Astrocyte (in vitro differentiated cells and primary cell): ENCODE measurements at regions not wholly inside any gene's neighbourhood (a gene's known extent, or its start where the extent isn't known, plus 50 kb on each side); places are given as distances from the start of the nearest gene placed in this dataset.

Experiments used
- DNase-seq: peaks from one replicate; pipeline ENCODE4 v3.0.0-alpha.2; 2010; ENCODE audit warnings: low read depth
- FAIRE-seq: peaks from 2 replicates; lab custom pipeline; 2011; peaks lifted over from hg19 to GRCh38; lab: Jason Lieb, UNC
- H2AFZ ChIP-seq: 2 replicates; pipeline ENCODE4 v1.6.0; 2012; ENCODE audit warnings: low read depth, low read length, inconsistent platforms
- H3K27ac ChIP-seq: 2 replicates; pipeline ENCODE4 v1.5.1; 2011; ENCODE audit warnings: low read depth, low read length, inconsistent platforms
- H3K27me3 ChIP-seq: 2 replicates; pipeline ENCODE4 v1.6.0; 2011; ENCODE audit warnings: low read length, inconsistent platforms; ENCODE audit not compliant: insufficient read depth
- H3K36me3 ChIP-seq: 2 replicates; pipeline ENCODE4 v1.5.1; 2011; ENCODE audit warnings: low read length, inconsistent platforms; ENCODE audit not compliant: insufficient read depth
- H3K4me1 ChIP-seq: 2 replicates; pipeline ENCODE4 v1.5.1; 2011; ENCODE audit warnings: low read length, inconsistent platforms; ENCODE audit not compliant: insufficient read depth
- H3K4me2 ChIP-seq: 2 replicates; pipeline ENCODE4 v1.6.0; 2012; ENCODE audit warnings: low read length, inconsistent platforms
- H3K4me3 ChIP-seq: 2 replicates; pipeline ENCODE4 v1.5.1; 2011; ENCODE audit warnings: low read depth, mild to moderate bottlenecking, low read length, inconsistent platforms; ENCODE audit not compliant: insufficient read depth
- H3K79me2 ChIP-seq: 2 replicates; pipeline ENCODE4 v1.6.0; 2012; ENCODE audit warnings: mild to moderate bottlenecking, low read length, inconsistent platforms; ENCODE audit not compliant: insufficient read depth
- H3K9ac ChIP-seq: 2 replicates; pipeline ENCODE4 v1.6.0; 2012; ENCODE audit warnings: mild to moderate bottlenecking, low read length, inconsistent platforms
- H3K9me3 ChIP-seq: 2 replicates; pipeline ENCODE4 v1.5.1; 2012; ENCODE audit warnings: low read depth, mild to moderate bottlenecking, low read length, inconsistent platforms; ENCODE audit not compliant: insufficient read depth
- H4K20me1 ChIP-seq: 2 replicates; pipeline ENCODE4 v1.6.0; 2012; ENCODE audit warnings: low read length, inconsistent platforms; ENCODE audit not compliant: insufficient read depth
- H3K27ac Mint-ChIP-seq: one replicate; pipeline ENCODE4 v1.8.0; 2021; ENCODE audit warnings: mild to moderate bottlenecking, mixed read lengths; ENCODE audit not compliant: unreplicated experiment
- H3K27me3 Mint-ChIP-seq: one replicate; pipeline ENCODE4 v1.8.0; 2021; ENCODE audit warnings: low read depth, mixed read lengths; ENCODE audit not compliant: unreplicated experiment
- H3K36me3 Mint-ChIP-seq: one replicate; pipeline ENCODE4 v1.8.0; 2021; ENCODE audit warnings: low read depth, mixed read lengths; ENCODE audit not compliant: unreplicated experiment
- H3K4me1 Mint-ChIP-seq: one replicate; pipeline ENCODE4 v1.8.0; 2021; ENCODE audit warnings: low read depth, mixed read lengths; ENCODE audit not compliant: unreplicated experiment
- H3K4me3 Mint-ChIP-seq: one replicate; pipeline ENCODE4 v1.8.0; 2021; ENCODE audit warnings: mild to moderate bottlenecking, moderate library complexity, mixed read lengths; ENCODE audit not compliant: unreplicated experiment
- H3K9me3 Mint-ChIP-seq: one replicate; pipeline ENCODE4 v1.8.0; 2021; ENCODE audit warnings: mild to moderate bottlenecking, mixed read lengths; ENCODE audit not compliant: unreplicated experiment
- CTCF ChIP-seq: IDR thresholded peaks from 2 replicates; pipeline ENCODE4 v1.5.1; 2011; ENCODE audit warnings: low read depth, mild to moderate bottlenecking, inconsistent platforms, low read length, moderate library complexity; ENCODE audit not compliant: insufficient read depth
- EZH2 ChIP-seq: IDR thresholded peaks from 2 replicates; pipeline ENCODE4 v1.6.1; 2012; ENCODE audit warnings: mild to moderate bottlenecking, low read length, inconsistent platforms; ENCODE audit not compliant: insufficient read depth

- no peaks in the 10 kb centered on the region for H3K4me1 ChIP-seq
- TF ChIP-seq EZH2 (no peak), CTCF (no peak)
Measured at GRCh38 chr14:36426836-36427235, 93.2 kb downstream of the NKX2-1 start.

GRCh38 chr14:36426113-36426512, 93.9 kb downstream of the NKX2-1 start:
- TF ChIP-seq EZH2 = no peak
- no peak for TF ChIP-seq CTCF
- no peaks in the 10 kb centered on the region for H4K20me1 ChIP-seq
- H3K4me1 Mint-ChIP-seq = peaks cover 6% of the 10 kb centered on the region
- no peaks in the 10 kb centered on the region for H3K27me3 ChIP-seq
- no peaks in the 10 kb centered on the region for H3K79me2 ChIP-seq
- H3K4me3 Mint-ChIP-seq = no peak overlapping the region
- peaks cover 2% of the 10 kb centered on the region for H3K27me3 Mint-ChIP-seq
- DNase-seq (no peak), FAIRE-seq (no peak)
- H3K9me3 Mint-ChIP-seq = no peaks in the 10 kb centered on the region
- no peak overlapping the region for H3K4me3 ChIP-seq
- H3K27ac Mint-ChIP-seq = no peak overlapping the region
- no peaks in the 10 kb centered on the region for H3K36me3 ChIP-seq
- no peaks in the 10 kb centered on the region for H3K4me1 ChIP-seq
- H3K27ac ChIP-seq = no peak overlapping the region
- H2AFZ ChIP-seq = no peak overlapping the region
- no peak overlapping the region for H3K9ac ChIP-seq
- no peaks in the 10 kb centered on the region for H3K9me3 ChIP-seq
- H3K4me2 ChIP-seq = no peak overlapping the region
- H3K36me3 Mint-ChIP-seq = no peaks in the 10 kb centered on the region

More at GRCh38 chr14:36426836-36427235, 93.2 kb downstream of the NKX2-1 start:
- Histone ChIP-seq H3K9ac (no peak overlapping the region), H2AFZ (no peak overlapping the region), H3K79me2 (no peaks in the 10 kb centered on the region), H3K4me3 (no peak overlapping the region), H3K36me3 (no peaks in the 10 kb centered on the region), H3K4me2 (no peak overlapping the region), H3K27me3 (no peaks in the 10 kb centered on the region), H3K9me3 (no peaks in the 10 kb centered on the region), H4K20me1 (no peaks in the 10 kb centered on the region), H3K27ac (no peak overlapping the region)
- peaks cover 6% of the 10 kb centered on the region for H3K4me1 Mint-ChIP-seq
- DNase-seq (no peak), FAIRE-seq (no peak)
- H3K36me3 Mint-ChIP-seq = no peaks in the 10 kb centered on the region
- H3K27ac Mint-ChIP-seq = no peak overlapping the region
- H3K9me3 Mint-ChIP-seq = no peaks in the 10 kb centered on the region
- peaks cover 2% of the 10 kb centered on the region for H3K27me3 Mint-ChIP-seq
- H3K4me3 Mint-ChIP-seq = no peak overlapping the region

GRCh38 chr14:36424478-36425102, 95.4 kb downstream of the NKX2-1 start:
- Histone ChIP-seq H3K27me3 (no peaks in the 10 kb centered on the region), H3K79me2 (no peaks in the 10 kb centered on the region), H3K4me3 (no peak overlapping the region), H3K9me3 (no peaks in the 10 kb centered on the region), H3K4me2 (no peak overlapping the region), H4K20me1 (no peaks in the 10 kb centered on the region), H3K9ac (no peak overlapping the region), H2AFZ (no peak overlapping the region), H3K36me3 (no peaks in the 10 kb centered on the region), H3K4me1 (no peaks in the 10 kb centered on the region), H3K27ac (no peak overlapping the region)
- TF ChIP-seq EZH2 = no peak
- no peak for TF ChIP-seq CTCF
- FAIRE-seq = no peak
- Mint-ChIP-seq H3K4me1 (peaks cover 6% of the 10 kb centered on the region), H3K4me3 (no peak overlapping the region), H3K36me3 (no peaks in the 10 kb centered on the region), H3K9me3 (no peaks in the 10 kb centered on the region), H3K27me3 (peaks cover 2% of the 10 kb centered on the region), H3K27ac (no peak overlapping the region)
- DNase-seq = no peak
